Cardiac muscle cell (in vitro differentiated cells and primary cell): ENCODE measurements at regions not wholly inside any gene's neighbourhood (a gene's known extent, or its start where the extent isn't known, plus 50 kb on each side); places are given as distances from the start of the nearest gene placed in this dataset.

Source experiments
- DNase-seq, 2 donors: peaks; one replicate each; pipeline versions ENCODE4 v3.0.0 to v3.0.0-alpha.2; 2010 to 2017; ENCODE audit warnings: low read depth in 1 of 2, low spot score in 1 of 2
- H3K27ac ChIP-seq: fragments of 200-600 bp; sonication (generic); 2 replicates; pipeline ENCODE4 v1.5.1; 2016
- H3K27me3 ChIP-seq: fragments of 200-600 bp; sonication (generic); 2 replicates; pipeline ENCODE4 v1.6.0; 2016; ENCODE audit warnings: control low read depth
- H3K36me3 ChIP-seq: fragments of 200-600 bp; sonication (generic); 2 replicates; pipeline ENCODE4 v1.5.1; 2016; ENCODE audit warnings: control low read depth
- H3K4me1 ChIP-seq: fragments of 200-600 bp; sonication (generic); 2 replicates; pipeline ENCODE4 v1.8.1; 2017; ENCODE audit warnings: low read depth, mild to moderate bottlenecking, mixed run types
- H3K4me3 ChIP-seq: fragments of 200-600 bp; sonication (generic); 2 replicates; pipeline ENCODE4 v1.5.1; 2016; ENCODE audit warnings: mild to moderate bottlenecking
- H3K9me3 ChIP-seq: fragments of 200-600 bp; sonication (generic); 2 replicates; pipeline ENCODE4 v1.5.1; 2017; ENCODE audit warnings: low read depth, mild to moderate bottlenecking, control low read depth
- CTCF ChIP-seq: IDR thresholded peaks from 2 replicates; pipeline ENCODE4 v1.5.1; 2012; ENCODE audit warnings: low read depth, mild to moderate bottlenecking, low read length

GRCh38 chr21:40936178-40936577 is 89.2 kb upstream of the DSCAM start:
- Histone ChIP-seq H3K27ac (no peak overlapping the region), H3K27me3 (no peaks in the 10 kb centered on the region), H3K36me3 (no peaks in the 10 kb centered on the region), H3K4me1 (no peaks in the 10 kb centered on the region), H3K4me3 (no peak overlapping the region), H3K9me3 (no peaks in the 10 kb centered on the region)
- DNase-seq: peak in 1 of 2 donors; percentile 5
- no peak for TF ChIP-seq CTCF

GRCh38 chr21:40936771-40937261 is 89.9 kb upstream of the DSCAM start:
- TF ChIP-seq CTCF: no peak
- no peak for DNase-seq
- Histone ChIP-seq H3K4me1 (no peaks in the 10 kb centered on the region), H3K27me3 (no peaks in the 10 kb centered on the region), H3K9me3 (no peaks in the 10 kb centered on the region), H3K36me3 (no peaks in the 10 kb centered on the region), H3K27ac (no peak overlapping the region), H3K4me3 (no peak overlapping the region)

DNA sequence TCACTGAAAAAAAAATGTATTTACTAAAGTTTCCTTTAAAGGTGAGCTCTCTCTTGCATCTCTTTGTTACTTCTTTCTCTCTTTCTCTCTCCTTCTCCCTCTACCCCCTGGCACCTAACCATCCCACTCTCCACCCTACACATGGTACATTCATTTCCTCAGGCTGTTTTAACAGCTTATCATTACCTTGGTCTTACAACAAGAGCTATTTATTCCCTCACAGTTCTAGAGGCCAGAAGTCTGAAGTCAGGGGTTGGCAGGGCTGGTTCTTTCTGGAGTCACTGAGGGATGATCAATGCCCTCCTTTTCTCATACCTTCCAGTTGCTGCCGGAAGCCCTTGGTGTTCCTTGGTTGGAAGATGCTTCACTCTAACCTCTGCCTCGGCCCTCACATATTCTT is 91.1 kb upstream of the DSCAM start:
- no peak overlapping the region for H3K4me3 ChIP-seq
- no peaks in the 10 kb centered on the region for H3K36me3 ChIP-seq
- no peaks in the 10 kb centered on the region for H3K9me3 ChIP-seq
- no peak for TF ChIP-seq CTCF
- no peaks in the 10 kb centered on the region for H3K27me3 ChIP-seq
- no peak for DNase-seq
- no peaks in the 10 kb centered on the region for H3K4me1 ChIP-seq
- no peak overlapping the region for H3K27ac ChIP-seq

- no peak for TF ChIP-seq CTCF
- Histone ChIP-seq H3K27me3 (no peaks in the 10 kb centered on the region), H3K4me1 (no peaks in the 10 kb centered on the region), H3K4me3 (no peak overlapping the region), H3K27ac (no peak overlapping the region), H3K36me3 (no peaks in the 10 kb centered on the region), H3K9me3 (no peaks in the 10 kb centered on the region)
- no peak for DNase-seq
Measured at GRCh38 chr21:40938611-40939010, 91.7 kb upstream of the DSCAM start.

DNA sequence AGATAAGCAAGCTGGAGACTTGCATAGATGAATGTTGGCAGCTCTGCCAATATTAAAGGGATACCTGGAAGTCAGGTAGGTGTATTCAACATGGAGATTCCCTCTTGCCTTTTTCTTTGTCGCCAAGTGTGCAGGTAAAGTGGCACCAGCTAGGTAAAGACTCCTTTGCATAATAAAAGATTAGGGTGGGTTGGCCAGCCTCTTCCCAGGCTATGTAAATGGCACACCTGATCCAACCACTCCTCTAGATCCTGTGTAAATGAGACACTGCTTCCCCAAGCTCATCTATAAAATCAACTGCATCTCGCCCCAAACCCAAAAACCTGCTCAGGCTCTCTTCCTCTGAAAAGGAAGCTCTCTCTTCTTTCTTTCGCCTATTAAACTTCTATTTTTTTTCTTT is 100.8 kb upstream of the DSCAM start:
- H3K4me3 ChIP-seq: no peak overlapping the region
- no peaks in the 10 kb centered on the region for H3K9me3 ChIP-seq
- TF ChIP-seq CTCF: no peak
- H3K27me3 ChIP-seq: no peaks in the 10 kb centered on the region
- DNase-seq: no peak
- H3K36me3 ChIP-seq: no peaks in the 10 kb centered on the region
- H3K4me1 ChIP-seq: no peaks in the 10 kb centered on the region
- no peak overlapping the region for H3K27ac ChIP-seq

GRCh38 chr21:40950970-40951369 is 104.0 kb upstream of the DSCAM start:
- Histone ChIP-seq H3K9me3 (no peaks in the 10 kb centered on the region), H3K36me3 (no peaks in the 10 kb centered on the region), H3K4me1 (no peaks in the 10 kb centered on the region), H3K4me3 (no peak overlapping the region), H3K27me3 (no peaks in the 10 kb centered on the region), H3K27ac (no peak overlapping the region)
- no peak for TF ChIP-seq CTCF
- DNase-seq: no peak
